ENCODE measurements at regions not wholly inside any gene's neighbourhood (a gene's known extent, or its start where the extent isn't known, plus 50 kb on each side); places are given as distances from the start of the nearest gene placed in this dataset.

- no peak for TF ChIP-seq CTCF (IDR thresholded peaks at IDR 0.05)
- no peak for TF ChIP-seq POLR2A (IDR thresholded peaks at IDR 0.05)
These were observed 250.8 kb upstream of the B3GAT1 start for GRCh38 chr11:134662629-134663360.
